ENCODE measurements at regions not wholly inside any gene's neighbourhood (a gene's known extent, or its start where the extent isn't known, plus 50 kb on each side); places are given as distances from the start of the nearest gene placed in this dataset.
"Not testable (repeated sequence)": the region's sequence is repeated elsewhere in the genome, so short reads cannot be mapped to it uniquely, and the experiment has no call there.

GRCh38 chrX:137884813-137885212 is 318.9 kb downstream of the ZIC3 start:
- not testable (repeated sequence) for DNase-seq

DNA sequence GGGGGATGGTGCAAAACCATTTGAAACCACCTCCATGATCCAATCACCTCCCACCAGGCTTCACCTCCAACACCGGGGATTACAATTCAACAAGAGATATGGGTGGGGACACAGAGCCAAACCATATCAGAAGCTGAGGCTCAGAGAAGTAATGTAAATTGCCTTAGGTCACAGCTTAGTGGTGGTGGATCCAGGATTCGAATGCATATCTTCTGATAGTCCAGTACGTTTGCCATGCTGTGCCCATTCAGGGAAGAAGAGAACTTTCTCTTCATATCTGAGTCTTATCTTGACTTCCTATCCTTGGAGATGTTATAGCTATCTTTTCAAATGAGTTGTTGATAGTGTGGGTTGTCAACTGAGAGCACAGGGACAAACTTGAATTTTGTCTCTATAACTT is 325.5 kb downstream of the ZIC3 start:
- DNase-seq = no peak

DNA sequence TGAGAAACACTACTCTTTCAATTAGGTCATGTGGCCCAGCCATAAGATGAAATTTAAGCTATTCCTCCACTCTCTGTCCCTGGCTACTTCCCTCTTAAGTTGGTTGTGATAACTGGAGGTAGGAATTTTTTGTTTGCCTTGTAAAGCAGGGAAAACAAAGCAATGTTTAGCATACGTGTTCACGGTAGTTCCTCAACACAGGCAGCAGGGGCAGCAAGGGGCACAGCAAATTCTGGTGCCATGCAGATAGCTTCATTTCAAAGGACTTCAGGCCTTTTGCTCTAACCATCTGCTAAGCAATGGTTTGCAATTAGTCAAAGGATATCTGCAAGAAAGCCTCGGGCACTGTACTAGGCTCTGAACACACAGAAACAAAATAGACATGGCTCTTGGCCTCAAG is 330.2 kb downstream of the ZIC3 start:
- DNase-seq = no peak

DNA sequence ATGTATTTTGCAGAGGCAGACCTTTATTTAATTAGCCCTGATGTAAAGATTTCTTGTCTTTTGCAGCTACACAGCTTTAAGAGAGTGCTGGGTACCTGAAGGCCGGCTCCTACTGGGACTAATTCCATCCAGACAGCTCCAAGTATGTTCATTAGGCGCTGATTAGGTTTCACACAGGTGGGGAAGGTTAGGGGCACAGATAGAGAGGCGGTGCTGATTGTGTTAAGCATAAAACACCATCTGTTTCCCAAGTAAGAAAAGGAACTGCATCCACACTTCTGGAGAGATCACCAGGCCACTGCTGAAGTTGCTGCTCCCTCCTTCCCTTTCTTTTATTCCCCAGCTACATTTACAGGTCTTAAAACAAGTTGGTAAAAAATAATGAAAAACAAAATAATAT is 349.5 kb downstream of the ZIC3 start:
- DNase-seq = no peak

GRCh38 chrX:137916090-137916746 is 350.3 kb downstream of the ZIC3 start:
- no peak for DNase-seq

GRCh38 chrX:137926090-137926489 is 360.2 kb downstream of the ZIC3 start:
- no peak for DNase-seq

DNA sequence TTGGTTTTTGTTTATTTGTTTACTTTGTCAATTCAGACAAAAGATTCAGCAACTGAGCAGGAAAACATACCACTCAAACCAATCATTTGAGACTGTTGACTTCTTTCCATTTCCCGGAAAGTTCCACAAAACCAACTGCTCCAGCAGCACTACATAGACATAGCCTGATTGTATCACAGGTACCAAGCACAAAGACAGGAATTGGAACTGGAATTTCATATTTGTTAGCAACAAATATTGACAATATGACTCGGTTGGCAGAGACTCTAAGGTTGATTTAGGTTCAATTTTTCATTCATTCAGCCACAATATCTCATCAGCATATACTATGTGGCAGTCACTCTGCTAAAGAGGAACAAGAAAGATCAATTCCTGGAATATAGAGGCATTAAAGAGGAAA is 364.0 kb downstream of the ZIC3 start:
- no peak for DNase-seq

DNA sequence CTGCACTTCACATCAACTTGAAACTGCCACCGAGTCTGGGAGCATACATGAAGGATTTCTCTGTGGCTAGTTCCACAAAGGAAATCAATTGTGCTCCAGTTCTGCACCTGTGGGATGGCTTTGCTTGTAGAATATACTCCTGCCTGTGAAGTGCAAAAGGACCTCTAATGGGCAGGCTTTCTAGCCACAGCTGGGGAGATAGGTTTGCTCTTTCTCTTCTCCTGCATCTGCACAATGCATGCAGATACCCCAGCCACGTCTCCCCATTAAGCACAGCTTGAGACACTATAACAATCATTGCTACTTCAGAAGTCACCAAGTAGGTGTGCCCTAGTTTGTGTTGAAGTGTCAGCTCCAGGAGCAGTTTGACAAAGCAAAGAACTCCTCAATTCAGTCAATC is 364.6 kb downstream of the ZIC3 start:
- DNase-seq = no peak

GRCh38 chrX:137934214-137934613 is 368.3 kb downstream of the ZIC3 start:
- not testable (repeated sequence) for DNase-seq

- DNase-seq = not testable (repeated sequence)
These were observed 369.0 kb downstream of the ZIC3 start for GRCh38 chrX:137934887-137935286.

DNA sequence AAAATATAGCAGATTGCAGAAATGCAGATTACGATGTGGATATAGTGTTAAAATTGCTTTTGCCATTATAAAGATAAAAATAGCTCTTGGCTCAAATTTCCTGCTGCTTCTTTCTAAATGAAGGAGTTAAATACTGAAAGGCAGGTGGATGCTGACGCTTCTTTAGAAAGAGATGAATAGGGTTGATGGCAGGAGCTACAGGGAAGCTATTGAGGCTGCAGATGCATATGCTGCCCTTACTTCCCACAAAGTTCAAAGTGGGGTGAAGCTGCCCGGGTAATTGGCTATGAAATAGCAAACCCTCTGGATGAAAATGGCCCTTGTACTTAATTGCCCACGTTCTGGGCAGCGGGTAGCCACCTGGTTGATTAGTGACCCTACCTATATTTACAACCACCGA is 379.5 kb downstream of the ZIC3 start:
- no peak for DNase-seq

DNA sequence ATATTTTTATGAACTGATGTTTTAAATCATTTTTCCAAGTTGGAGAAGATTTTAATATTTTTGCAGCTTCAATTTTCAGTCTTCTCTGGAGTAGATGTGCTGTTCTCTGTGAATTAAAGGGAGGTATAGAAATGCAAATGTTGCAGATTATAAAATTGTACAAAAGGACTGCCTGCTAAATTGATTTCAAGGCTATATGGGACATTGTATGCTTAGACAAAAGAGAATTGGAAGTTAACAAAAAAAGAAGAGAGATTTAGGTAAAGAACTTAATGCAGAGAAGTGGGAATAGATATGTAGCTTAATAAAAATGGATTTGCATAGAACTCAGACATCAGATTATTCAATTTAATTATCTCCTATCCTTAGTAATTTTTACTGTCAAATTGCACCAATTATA is 403.3 kb downstream of the ZIC3 start:
- DNase-seq = no peak

DNA sequence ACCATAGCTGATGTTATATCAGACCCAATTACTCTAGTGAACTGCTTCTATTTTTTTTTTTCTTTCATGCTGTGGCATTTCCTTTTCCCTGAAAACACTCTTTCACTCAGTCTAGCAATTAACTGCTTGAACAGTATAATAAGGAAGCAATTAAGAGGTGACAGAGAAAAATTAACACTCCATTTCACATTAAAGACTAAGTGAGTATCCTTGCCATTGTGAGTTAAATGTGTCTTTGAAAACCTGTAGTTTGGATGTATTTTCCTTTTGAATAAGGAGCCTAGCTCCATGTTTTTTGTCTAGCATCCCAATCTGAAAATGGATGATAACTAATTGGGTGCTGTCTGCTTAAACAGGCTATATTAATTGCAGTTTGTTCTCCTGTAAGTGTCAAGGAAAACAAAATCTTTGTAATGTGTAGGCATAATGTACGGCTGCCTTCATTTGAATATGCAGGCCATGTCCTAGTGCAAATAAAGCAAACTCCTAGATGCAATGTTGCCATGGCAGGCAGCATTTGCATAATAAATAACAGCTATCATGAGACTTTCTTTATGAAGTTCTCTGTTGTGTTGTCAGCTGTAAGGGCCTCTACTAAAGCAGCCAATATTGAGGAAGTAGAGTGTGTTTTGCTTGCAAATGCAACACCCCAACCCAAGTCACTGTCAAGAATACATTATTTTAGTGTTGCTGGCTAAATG is 416.7 kb downstream of the ZIC3 start:
- DNase-seq = no peak

DNA sequence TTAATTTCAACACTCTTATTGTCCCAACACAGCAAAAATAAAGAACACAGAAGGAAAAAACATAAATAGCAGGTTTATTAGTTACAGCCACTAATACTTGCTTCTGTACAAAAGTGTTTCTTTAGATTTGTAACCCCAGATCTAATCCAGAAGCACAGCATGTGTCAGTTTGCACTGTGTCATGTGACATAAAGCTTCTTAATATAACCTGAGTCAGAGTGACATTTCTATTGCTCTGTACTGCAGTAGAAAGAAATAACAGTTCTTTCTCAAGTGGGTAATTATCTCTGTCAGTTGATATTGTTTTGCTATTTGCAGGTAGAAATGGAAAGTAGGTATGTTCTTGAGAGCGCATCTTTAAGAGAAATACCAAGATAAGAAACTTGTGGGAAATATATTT is 422.5 kb downstream of the ZIC3 start:
- no peak for DNase-seq

- no peak for DNase-seq
These were observed 432.7 kb downstream of the ZIC3 start for GRCh38 chrX:137998619-137999018.

DNA sequence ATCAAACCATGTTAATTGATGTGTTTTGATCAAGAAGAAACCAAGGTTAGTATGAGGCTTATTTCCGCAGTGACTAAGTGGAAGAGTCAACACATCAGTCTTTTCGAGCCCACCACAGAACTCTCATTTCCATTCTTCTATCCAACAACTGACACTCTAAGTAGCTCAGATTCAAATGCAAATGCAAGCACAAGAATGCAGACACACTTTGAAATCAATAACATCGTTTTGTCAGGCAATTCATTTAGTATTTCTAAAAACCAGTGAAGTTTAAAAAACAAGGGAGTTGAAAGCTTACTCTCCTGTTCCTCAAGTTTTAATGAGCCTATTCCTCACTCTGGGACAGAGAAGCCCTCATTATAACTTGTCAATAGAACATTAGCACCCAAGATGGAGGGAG is 433.1 kb downstream of the ZIC3 start:
- no peak for DNase-seq

- DNase-seq = no peak
These were observed 433.6 kb downstream of the ZIC3 start for GRCh38 chrX:137999552-137999951.

- DNase-seq = no peak
These were observed 435.3 kb downstream of the ZIC3 start for GRCh38 chrX:138001226-138001625.

- no peak for DNase-seq
These were observed 440.3 kb downstream of the ZIC3 start for GRCh38 chrX:138006180-138006579.

- DNase-seq = no peak
These were observed 442.4 kb downstream of the ZIC3 start for GRCh38 chrX:138008281-138008680.

- no peak for DNase-seq
These were observed 445.5 kb downstream of the ZIC3 start for GRCh38 chrX:138011468-138011867.

DNA sequence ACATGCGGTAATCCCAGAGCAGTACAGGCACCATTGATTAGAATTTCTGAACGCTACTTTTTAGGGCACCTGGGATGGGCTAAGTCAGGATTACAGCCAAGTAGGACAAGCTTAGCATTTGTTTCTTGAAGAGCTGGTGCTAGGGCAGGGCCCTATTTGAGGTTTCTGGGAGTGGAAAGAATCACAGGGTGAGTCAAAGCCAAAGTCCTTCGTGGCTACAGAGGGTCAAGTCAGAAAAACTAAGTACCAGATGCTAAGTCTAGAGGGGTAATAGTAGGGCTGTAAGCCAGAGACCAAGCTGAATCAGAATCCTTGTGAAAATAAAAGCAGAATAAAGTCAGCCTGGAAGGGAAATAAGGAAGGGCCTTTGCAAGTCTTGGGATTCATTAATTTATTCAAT is 448.6 kb downstream of the ZIC3 start:
- no peak for DNase-seq

DNA sequence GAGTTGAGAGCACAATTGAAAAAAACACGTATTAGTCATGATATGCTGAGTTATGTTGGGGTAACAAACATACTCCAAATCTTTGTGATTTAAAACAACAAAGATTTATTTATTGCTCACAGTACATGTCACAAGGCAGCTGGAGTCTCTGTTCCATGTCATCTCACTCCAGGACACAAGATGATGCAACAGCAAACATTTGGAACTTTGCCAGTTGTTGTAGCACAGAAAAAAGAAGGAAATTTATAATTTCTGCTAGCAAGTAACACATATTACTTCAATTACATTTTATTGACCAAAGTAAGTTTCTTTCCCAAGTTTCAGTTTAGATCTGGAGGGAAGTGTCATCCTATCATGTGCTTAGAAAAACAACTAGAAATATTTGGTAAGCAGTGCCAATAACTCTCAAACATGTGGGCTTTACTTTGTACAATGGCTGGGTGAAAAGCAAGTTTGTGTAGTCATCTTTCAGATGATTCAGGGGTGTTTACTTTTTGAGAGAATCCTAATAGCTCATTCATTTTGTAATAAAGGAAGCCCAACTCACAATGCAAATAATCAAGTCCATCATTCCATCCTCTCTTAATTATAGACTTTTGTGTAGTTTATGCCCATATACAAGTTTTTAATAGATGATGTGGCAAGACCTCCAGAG is 452.3 kb downstream of the ZIC3 start:
- no peak for DNase-seq

GRCh38 chrX:138020941-138021340 is 455.0 kb downstream of the ZIC3 start:
- no peak for DNase-seq
